ENCODE measurements at regions not wholly inside any gene's neighbourhood (a gene's known extent, or its start where the extent isn't known, plus 50 kb on each side); places are given as distances from the start of the nearest gene placed in this dataset.

- DNase-seq (ENCODE audit: low read depth) = no peak
Observed at GRCh38 chr3:174403831-174404230, 455.3 kb upstream of the NAALADL2 start.

DNA sequence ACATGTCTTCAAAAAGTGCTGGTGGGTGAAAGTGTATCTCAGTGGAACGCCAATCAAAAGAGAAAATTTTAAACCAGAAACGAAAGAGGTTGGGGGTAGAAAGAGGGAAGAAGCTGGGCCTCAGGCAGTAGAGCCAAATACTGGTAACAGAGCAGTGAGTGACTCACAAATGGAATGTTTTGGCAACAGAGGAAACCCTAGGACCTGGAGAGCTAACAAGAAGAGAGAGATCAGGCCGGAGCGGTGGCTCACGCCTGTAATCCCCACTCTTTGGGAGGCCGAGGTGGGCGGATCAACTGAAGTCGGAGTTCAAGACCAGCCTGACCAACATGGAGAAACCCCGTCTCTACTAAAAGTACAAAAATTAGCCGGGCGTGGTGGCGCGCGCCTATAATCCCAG lies 450.8 kb upstream of the NAALADL2 start:
- peak; percentile 53 for DNase-seq (ENCODE audit: low read depth)

GRCh38 chr3:174409086-174409743 lies 449.9 kb upstream of the NAALADL2 start:
- no peak for DNase-seq (ENCODE audit: low read depth)

GRCh38 chr3:174413062-174413912 lies 445.8 kb upstream of the NAALADL2 start:
- no peak for DNase-seq (ENCODE audit: low read depth)

- no peak for DNase-seq (ENCODE audit: low read depth)
Observed at GRCh38 chr3:174414902-174415301, 444.2 kb upstream of the NAALADL2 start.

GRCh38 chr3:174417573-174417972 lies 441.6 kb upstream of the NAALADL2 start:
- no peak for DNase-seq (ENCODE audit: low read depth)

- no peak for DNase-seq (ENCODE audit: low read depth)
Observed at GRCh38 chr3:174419216-174419615, 439.9 kb upstream of the NAALADL2 start.

- no peak for DNase-seq (ENCODE audit: low read depth)
Observed at GRCh38 chr3:174423936-174424335, 435.2 kb upstream of the NAALADL2 start.

DNA sequence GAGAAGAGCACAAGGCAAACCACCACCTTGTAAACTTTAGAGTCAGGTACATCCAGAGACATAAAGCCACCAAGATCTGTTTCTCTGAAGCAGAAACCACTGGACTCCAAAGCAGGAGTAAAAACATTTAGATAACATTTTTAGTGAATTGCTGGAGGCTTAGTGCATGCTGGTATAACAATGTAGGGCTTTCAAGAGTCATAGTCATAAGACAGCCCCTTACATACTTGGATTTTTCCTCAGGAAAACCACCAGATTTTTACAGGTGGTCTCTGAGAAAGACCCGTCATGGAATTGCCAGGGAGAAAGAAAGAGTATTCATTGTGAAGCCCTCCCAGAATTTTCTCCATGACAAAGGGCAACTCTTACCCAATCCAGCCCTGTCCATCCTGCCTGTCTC lies 434.5 kb upstream of the NAALADL2 start:
- no peak for DNase-seq (ENCODE audit: low read depth)

DNA sequence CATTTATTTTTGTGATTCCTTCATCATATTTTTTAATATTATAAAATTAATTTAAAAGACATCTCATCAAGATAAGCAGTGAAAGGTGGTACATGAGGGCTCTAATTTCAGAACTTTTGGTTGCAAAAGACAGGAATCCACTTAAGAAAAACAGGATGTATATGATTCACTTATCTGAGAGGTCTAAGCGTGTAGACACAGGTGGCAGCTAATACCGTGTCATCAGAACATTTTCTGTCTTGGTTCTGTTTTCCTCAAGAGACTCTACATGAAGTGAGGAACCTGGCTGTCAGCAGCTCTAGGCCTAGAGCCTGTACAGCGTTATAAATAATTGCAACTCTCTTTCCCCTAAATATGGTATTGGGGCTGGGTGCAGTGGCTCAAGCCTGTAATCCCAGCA lies 433.7 kb upstream of the NAALADL2 start:
- no peak for DNase-seq (ENCODE audit: low read depth)

DNA sequence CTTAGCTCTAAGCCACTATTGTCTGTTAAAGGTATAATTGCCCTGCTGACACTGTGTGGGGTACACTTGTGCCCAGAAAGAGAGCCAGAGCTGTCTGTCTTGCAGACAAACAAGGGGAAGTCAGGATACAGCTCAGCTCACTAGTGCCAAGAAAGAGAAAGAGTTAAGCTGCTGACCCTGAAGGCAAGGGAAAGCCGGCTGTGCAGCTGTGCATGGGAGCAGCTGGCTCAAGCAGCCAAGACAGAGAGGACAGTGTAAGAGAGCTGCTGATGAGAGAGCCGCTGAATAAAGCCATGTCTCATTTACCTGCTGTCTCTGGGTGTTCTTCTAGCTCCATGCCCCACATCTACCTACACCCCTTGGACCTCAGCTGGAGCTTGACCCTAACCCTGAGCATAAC lies 428.1 kb upstream of the NAALADL2 start:
- no peak for DNase-seq (ENCODE audit: low read depth)

GRCh38 chr3:174431717-174432116 lies 427.4 kb upstream of the NAALADL2 start:
- DNase-seq (ENCODE audit: low read depth) = no peak

DNA sequence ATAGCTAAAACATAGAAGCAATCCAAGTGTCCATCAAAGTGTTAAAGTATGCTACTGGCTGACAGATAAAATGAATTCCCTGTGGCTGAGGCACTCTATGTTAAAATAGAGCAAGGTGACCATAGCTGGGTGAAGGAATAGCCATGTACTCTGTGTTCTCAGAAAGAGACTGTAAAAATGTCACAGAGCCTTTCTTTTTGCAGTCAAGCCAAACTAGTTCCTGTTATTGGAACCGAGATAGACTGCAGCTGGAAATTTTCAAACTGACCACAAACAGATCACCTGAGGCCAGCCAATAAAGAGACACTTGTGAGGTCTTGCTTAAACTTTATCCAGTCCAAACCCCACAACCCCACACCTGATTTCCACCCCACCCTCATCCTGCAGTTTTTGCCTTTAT lies 422.8 kb upstream of the NAALADL2 start:
- no peak for DNase-seq (ENCODE audit: low read depth)

- no peak for DNase-seq (ENCODE audit: low read depth)
Observed at GRCh38 chr3:174438501-174439145, 420.5 kb upstream of the NAALADL2 start.

- peak; percentile 99 for DNase-seq (ENCODE audit: low read depth)
Observed at GRCh38 chr3:174439331-174440252, 419.5 kb upstream of the NAALADL2 start.

GRCh38 chr3:174440253-174440701 lies 418.9 kb upstream of the NAALADL2 start:
- DNase-seq (ENCODE audit: low read depth) = peak; percentile 79

GRCh38 chr3:174440741-174441587 lies 418.2 kb upstream of the NAALADL2 start:
- DNase-seq (ENCODE audit: low read depth) = peak; percentile 96

DNA sequence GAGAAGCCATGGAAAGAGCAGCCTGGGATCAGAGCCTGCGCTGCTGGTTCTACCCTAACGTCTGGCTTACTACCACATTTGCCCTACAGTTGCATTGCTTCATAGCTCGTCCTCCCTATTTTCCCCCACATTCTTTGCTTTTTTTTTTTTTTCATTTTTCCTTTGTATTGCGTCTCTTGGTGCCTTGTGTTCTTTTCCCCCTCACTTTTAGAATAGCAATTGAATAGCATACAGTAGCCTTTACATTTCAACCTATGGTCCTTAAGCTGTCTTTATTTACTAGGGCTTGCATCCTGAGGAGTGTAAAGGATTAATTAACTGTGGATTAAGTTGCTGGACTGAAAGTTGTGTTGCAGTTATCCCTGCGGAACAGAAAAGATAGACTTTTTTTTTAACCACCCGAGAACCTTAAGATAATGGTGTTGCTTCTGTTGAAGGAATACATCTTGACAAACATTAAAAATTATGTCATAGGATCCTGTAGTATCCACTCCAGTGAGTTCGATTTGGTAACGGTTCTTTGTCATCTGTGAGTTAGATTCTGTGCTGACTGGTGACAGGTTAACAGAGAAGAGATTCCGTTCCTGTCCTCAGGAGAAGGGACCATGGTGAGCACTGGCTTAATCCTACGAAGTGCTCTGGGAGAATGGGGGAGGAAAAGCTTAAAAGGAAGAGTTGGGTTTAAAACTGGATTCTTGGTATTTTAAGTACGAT lies 417.4 kb upstream of the NAALADL2 start:
- DNase-seq (ENCODE audit: low read depth) = peak; percentile 93

DNA sequence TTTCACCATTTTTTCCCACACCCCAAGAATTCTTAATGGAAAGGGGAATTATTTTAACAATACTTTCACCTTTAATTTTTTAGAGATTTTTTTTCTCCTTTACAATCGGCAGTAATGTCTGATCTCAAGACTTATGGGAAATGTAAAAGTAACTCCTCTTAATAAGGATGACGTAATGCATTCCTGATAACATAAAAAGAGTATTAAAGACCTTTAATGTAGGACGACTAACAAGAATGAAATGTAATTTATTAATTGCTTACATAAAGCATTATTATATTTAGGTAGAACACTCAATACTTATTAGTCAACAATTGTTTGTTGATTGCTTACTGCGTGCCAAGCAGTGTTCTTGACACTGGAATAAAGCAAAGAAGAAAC lies 416.8 kb upstream of the NAALADL2 start:
- no peak for DNase-seq (ENCODE audit: low read depth)

DNA sequence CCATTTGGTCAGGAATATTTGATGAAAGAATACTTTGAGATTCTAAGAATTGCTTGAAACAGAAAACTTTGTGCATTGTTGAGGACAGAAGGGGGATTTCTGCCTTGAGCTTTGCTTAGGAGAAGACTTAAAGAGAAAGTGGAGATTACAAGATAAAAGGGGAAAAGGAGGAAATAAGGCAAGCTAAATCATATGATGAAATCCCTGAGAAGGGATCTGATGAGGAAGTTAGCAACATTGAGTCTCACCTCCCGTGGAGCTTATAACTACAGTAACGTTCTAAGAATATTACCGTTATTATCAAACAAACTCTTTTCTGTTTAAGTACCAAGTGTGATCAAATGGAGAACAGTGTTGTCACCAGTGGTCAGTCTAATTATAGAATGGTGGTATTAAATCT lies 414.7 kb upstream of the NAALADL2 start:
- no peak for DNase-seq (ENCODE audit: low read depth)

All from fibroblast of gingiva (primary cell).